ENCODE measurements at regions not wholly inside any gene's neighbourhood (a gene's known extent, or its start where the extent isn't known, plus 50 kb on each side); places are given as distances from the start of the nearest gene placed in this dataset.

DNA sequence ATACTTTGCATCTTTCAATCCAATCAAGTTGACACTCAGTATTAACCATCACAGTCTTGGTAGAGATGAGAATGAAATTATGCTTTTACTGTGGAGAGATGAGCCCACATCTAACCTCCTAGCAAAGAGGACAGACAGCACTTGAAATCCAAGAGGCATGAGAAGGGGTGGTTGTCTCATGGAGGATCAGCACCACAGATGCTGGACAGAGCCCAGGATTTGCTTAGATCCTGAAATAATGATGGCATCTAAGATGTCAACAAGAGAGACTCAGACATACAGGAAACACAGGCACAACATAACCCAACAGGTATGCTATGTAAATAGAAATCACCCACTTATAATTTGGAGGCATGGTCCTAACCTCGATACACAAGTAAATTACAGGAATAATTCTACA lies 74.3 kb upstream of the VCX2 start:
- Mint-ChIP-seq H3K27ac (no peak overlapping the region), H3K4me1 (ENCODE audit: low read depth) (no peaks in the 10 kb centered on the region), H3K4me3 (no peak overlapping the region), H3K9me3 (no peaks in the 10 kb centered on the region), H3K27me3 (no peaks in the 10 kb centered on the region), H3K36me3 (ENCODE audit: low read depth) (no peaks in the 10 kb centered on the region)
- Histone ChIP-seq H3K27me3 (ENCODE audit: control insufficient read depth in 1 of 2, insufficient read depth in 2 of 2, low read length in 2 of 2) (no peaks in the 10 kb centered on the region), H3K27ac (ENCODE audit: low read depth in 1 of 2, low read length in 2 of 2) (no peak overlapping the region), H3K9me3 (ENCODE audit: control insufficient read depth in 1 of 2, insufficient read depth in 1 of 2, low read length in 2 of 2) (peaks cover 0 to 3% of the 10 kb centered on the region in 2 experiments), H3K36me3 (ENCODE audit: insufficient read depth, low read length) (no peaks in the 10 kb centered on the region), H3K4me1 (ENCODE audit: insufficient read depth, low read length) (no peaks in the 10 kb centered on the region), H3K4me3 (ENCODE audit: low read length) (no peak overlapping the region)
- intact Hi-C loops (cut with DNase I, micrococcal nuclease) = no loop called here
- TF ChIP-seq CTCF (IDR thresholded peaks at IDR 0.05) = no peak
- POLR2A ChIA-PET = no interaction called here
- CTCF ChIA-PET = no interaction called here
- DNase-seq (no peak), ATAC-seq (ENCODE audit: poor library complexity) (no peak)

DNA sequence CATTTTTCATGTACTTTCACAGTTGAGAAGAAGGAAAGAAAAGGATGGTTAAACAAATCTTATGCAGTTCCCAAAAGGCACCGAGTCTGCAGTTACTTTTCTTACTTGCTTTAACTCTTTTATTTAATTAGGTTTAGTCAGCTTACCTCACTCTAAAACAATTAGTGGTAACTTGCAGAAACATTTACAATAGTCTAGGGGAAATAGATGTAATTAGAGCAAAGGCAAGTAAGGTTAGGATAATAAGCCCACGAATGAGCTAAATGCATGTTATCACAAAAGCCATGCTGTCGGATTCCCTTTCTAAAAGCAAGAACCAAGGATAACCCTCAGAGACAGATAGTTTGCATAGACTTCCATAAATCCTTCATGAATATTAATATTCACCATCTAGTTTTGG lies 82.0 kb upstream of the VCX2 start:
- Histone ChIP-seq H3K4me3 (ENCODE audit: low read length) (no peak overlapping the region), H3K36me3 (ENCODE audit: insufficient read depth, low read length) (no peaks in the 10 kb centered on the region), H3K27ac (ENCODE audit: low read depth in 1 of 2, low read length in 2 of 2) (no peak overlapping the region), H3K9me3 (ENCODE audit: control insufficient read depth in 1 of 2, insufficient read depth in 1 of 2, low read length in 2 of 2) (no peaks in the 10 kb centered on the region), H3K27me3 (ENCODE audit: control insufficient read depth in 1 of 2, insufficient read depth in 2 of 2, low read length in 2 of 2) (no peaks in the 10 kb centered on the region), H3K4me1 (ENCODE audit: insufficient read depth, low read length) (no peaks in the 10 kb centered on the region)
- CTCF ChIA-PET = no interaction called here
- Mint-ChIP-seq H3K27ac (no peak overlapping the region), H3K4me1 (ENCODE audit: low read depth) (no peaks in the 10 kb centered on the region), H3K4me3 (no peak overlapping the region), H3K27me3 (no peaks in the 10 kb centered on the region), H3K36me3 (ENCODE audit: low read depth) (no peaks in the 10 kb centered on the region), H3K9me3 (no peaks in the 10 kb centered on the region)
- DNase-seq (no peak), ATAC-seq (ENCODE audit: poor library complexity) (no peak)
- POLR2A ChIA-PET = no interaction called here
- intact Hi-C loops (cut with DNase I, micrococcal nuclease) = no loop called here
- TF ChIP-seq CTCF (IDR thresholded peaks at IDR 0.05) = no peak

- Histone ChIP-seq H3K9me3 (ENCODE audit: control insufficient read depth in 1 of 2, insufficient read depth in 1 of 2, low read length in 2 of 2) (no peaks in the 10 kb centered on the region), H3K4me3 (ENCODE audit: low read length) (no peak overlapping the region), H3K36me3 (ENCODE audit: insufficient read depth, low read length) (no peaks in the 10 kb centered on the region), H3K27ac (ENCODE audit: low read depth in 1 of 2, low read length in 2 of 2) (no peak overlapping the region), H3K4me1 (ENCODE audit: insufficient read depth, low read length) (no peaks in the 10 kb centered on the region), H3K27me3 (ENCODE audit: control insufficient read depth in 1 of 2, insufficient read depth in 2 of 2, low read length in 2 of 2) (no peaks in the 10 kb centered on the region)
- H3K36me3 Mint-ChIP-seq (ENCODE audit: low read depth) = no peaks in the 10 kb centered on the region
- no peaks in the 10 kb centered on the region for H3K27me3 Mint-ChIP-seq
- H3K9me3 Mint-ChIP-seq = no peaks in the 10 kb centered on the region
- ChIA-PET POLR2A (no interaction called here), CTCF (no interaction called here)
- ATAC-seq (ENCODE audit: poor library complexity) = no peak
- H3K27ac Mint-ChIP-seq = no peak overlapping the region
- no peak for DNase-seq
- H3K4me1 Mint-ChIP-seq (ENCODE audit: low read depth) = no peaks in the 10 kb centered on the region
- H3K4me3 Mint-ChIP-seq = no peak overlapping the region
- no peak for TF ChIP-seq CTCF (IDR thresholded peaks at IDR 0.05)
- intact Hi-C loops (cut with DNase I, micrococcal nuclease) = no loop called here
These were observed 83.3 kb upstream of the VCX2 start for GRCh38 chrX:8254401-8254800.
